Vagina (tissue), 2 donors: ENCODE measurements at regions not wholly inside any gene's neighbourhood (a gene's known extent, or its start where the extent isn't known, plus 50 kb on each side); places are given as distances from the start of the nearest gene placed in this dataset.

Source experiments
- DNase-seq, 2 donors: peaks; one replicate each; pipeline ENCODE4 v3.0.0-alpha.2; 2017; ENCODE audit errors: extremely low spot score in 2 of 2
- H3K27ac ChIP-seq: fragments of 200-600 bp; sonication (generic); one replicate; pipeline ENCODE4 v1.5.1; 2019
- H3K27me3 ChIP-seq: fragments of 200-600 bp; sonication (generic); one replicate; pipeline ENCODE4 v1.5.1; 2019
- H3K36me3 ChIP-seq, 2 donors: fragments of 200-600 bp; sonication (generic); one replicate each; pipeline ENCODE4 v1.5.1; 2017 to 2019
- H3K4me1 ChIP-seq: fragments of 200-600 bp; sonication (generic); one replicate; pipeline ENCODE4 v1.5.1; 2019
- H3K4me3 ChIP-seq, 2 donors: fragments of 200-600 bp; sonication (generic); 1 replicate in 1 of 2; 2 replicates in 1 of 2; pipeline ENCODE4 v1.5.1; 2016 to 2019
- H3K9me3 ChIP-seq: fragments of 200-600 bp; sonication (generic); one replicate; pipeline ENCODE4 v1.5.1; 2019
- CTCF ChIP-seq, 3 experiments: fragments of 450-650 bp in 2 of 3; fragments of 200-600 bp in 1 of 3; sonication (generic) in 1 of 3; IDR thresholded peaks; one replicate each; pipeline ENCODE4 v1.5.1; 2017 to 2019; ENCODE audit warnings: antibody characterized with exemption in 3 of 3, mild to moderate bottlenecking in 2 of 3, moderate library complexity in 2 of 3
- POLR2A ChIP-seq, 2 donors: fragments of 450-650 bp; IDR thresholded peaks; one replicate each; pipeline ENCODE4 v1.6.1; 2017; ENCODE audit warnings: antibody characterized with exemption in 2 of 2, mild to moderate bottlenecking in 2 of 2, moderate library complexity in 2 of 2
- POLR2AphosphoS5 ChIP-seq, 2 donors: sonication (generic); formaldehyde crosslinking; IDR thresholded peaks; one replicate each; pipeline ENCODE4 v1.9.0; 2017; ENCODE audit warnings: antibody characterized with exemption in 2 of 2, mild to moderate bottlenecking in 2 of 2, low read depth in 1 of 2; ENCODE audit not compliant: insufficient read depth in 1 of 2
- intact Hi-C: fragments of 100-400 bp; cut with DNase I; formaldehyde crosslinking; loops from one replicate; pipeline ENCODE4 v1.15.1; 2023

DNA sequence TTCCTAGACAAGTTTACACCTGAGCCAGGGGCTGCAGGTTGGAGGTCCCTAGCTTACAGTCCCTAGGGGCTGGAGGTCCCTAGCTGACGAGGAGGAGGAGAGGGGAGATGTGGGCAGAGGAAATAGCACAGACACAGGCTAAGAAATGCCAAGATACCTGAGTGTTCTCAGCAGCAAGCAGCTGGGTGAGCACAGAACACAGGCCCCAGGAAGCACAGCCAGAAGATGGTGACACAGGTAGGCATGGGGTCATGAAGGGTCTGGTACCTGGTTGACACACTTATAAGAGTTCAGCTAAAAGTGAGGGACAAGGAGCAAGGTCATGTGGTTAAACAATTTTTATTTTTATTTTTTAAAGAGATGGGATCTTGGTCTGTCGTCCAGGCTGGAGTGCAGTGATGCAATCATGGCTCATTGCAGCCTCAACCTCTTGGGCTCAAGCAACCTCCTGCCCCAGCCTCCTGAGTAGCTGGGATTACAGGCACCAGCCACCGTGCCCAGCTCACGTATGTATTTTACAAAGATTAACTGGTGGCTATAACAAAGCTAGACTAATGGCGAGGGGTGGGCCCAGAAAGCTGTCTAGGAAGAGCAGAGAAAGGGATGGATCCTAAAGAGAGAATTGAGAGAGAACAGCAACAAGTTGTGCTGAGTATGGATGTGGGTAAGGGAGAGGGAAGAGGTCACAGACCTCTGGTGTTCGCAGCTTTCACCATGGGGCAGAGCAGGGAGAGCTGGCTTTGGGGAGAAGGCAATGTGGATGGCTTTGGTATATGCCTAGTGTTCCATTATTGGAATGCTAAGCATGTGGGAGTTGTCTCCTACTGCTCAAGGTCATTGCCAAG lies 140.3 kb upstream of the KLF14 start:
- Histone ChIP-seq H3K4me1 (peaks cover 25% of the 10 kb centered on the region), H3K4me3 (no peak overlapping the region), H3K36me3 (peaks cover 0 to 31% of the 10 kb centered on the region in 2 donors), H3K27ac (peak overlapping the region; percentile 36), H3K27me3 (no peaks in the 10 kb centered on the region), H3K9me3 (no peaks in the 10 kb centered on the region)
- no peak for DNase-seq
- TF ChIP-seq CTCF (IDR thresholded peaks at IDR 0.05): no peak
- no peak for TF ChIP-seq POLR2A (IDR thresholded peaks at IDR 0.05)
- no peak for TF ChIP-seq POLR2AphosphoS5 (IDR thresholded peaks at IDR 0.05; ENCODE audit: insufficient read depth in 1 of 2, low read depth in 1 of 2)
- intact Hi-C loops: no loop called here

- Histone ChIP-seq H3K9me3 (no peaks in the 10 kb centered on the region), H3K27me3 (no peaks in the 10 kb centered on the region), H3K36me3 (peaks cover 0 to 26% of the 10 kb centered on the region in 2 donors), H3K27ac (peak overlapping the region; percentile 36), H3K4me1 (peaks cover 25% of the 10 kb centered on the region), H3K4me3 (no peak overlapping the region)
- intact Hi-C loops: no loop called here
- no peak for DNase-seq
- TF ChIP-seq CTCF (IDR thresholded peaks at IDR 0.05) (peak; percentile 43 to 74 (median 49)), POLR2AphosphoS5 (IDR thresholded peaks at IDR 0.05; ENCODE audit: insufficient read depth in 1 of 2, low read depth in 1 of 2) (no peak)
Observed at GRCh38 chr7:130875265-130875741, 141.3 kb upstream of the KLF14 start.

DNA sequence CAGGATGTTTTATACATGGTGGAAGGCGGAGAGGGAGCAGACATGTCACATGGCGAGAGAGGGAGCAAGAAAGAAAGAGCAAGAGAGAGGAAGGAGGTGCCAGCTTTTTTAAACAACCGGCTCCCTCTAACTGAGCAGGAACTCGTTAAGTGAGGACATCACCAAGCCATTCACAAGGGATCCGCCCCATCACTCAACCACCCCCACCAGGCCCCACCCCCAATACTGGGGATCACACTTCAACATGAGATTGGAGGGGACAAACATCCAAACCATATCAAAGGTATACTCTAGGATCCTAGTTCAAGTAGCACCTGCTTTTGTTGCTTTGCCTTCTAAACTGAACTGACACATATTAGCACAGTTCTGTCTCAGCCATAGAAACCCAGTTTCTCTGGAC lies 141.9 kb upstream of the KLF14 start:
- no peak for TF ChIP-seq CTCF (IDR thresholded peaks at IDR 0.05)
- TF ChIP-seq POLR2A (IDR thresholded peaks at IDR 0.05): no peak
- no peak for TF ChIP-seq POLR2AphosphoS5 (IDR thresholded peaks at IDR 0.05; ENCODE audit: insufficient read depth in 1 of 2, low read depth in 1 of 2)
- intact Hi-C loops: no loop called here
- Histone ChIP-seq H3K9me3 (no peaks in the 10 kb centered on the region), H3K4me3 (no peak overlapping the region), H3K36me3 (peaks cover 0 to 22% of the 10 kb centered on the region in 2 donors), H3K27me3 (no peaks in the 10 kb centered on the region), H3K27ac (peak overlapping the region; percentile 3), H3K4me1 (peaks cover 30% of the 10 kb centered on the region)
- DNase-seq: no peak

DNA sequence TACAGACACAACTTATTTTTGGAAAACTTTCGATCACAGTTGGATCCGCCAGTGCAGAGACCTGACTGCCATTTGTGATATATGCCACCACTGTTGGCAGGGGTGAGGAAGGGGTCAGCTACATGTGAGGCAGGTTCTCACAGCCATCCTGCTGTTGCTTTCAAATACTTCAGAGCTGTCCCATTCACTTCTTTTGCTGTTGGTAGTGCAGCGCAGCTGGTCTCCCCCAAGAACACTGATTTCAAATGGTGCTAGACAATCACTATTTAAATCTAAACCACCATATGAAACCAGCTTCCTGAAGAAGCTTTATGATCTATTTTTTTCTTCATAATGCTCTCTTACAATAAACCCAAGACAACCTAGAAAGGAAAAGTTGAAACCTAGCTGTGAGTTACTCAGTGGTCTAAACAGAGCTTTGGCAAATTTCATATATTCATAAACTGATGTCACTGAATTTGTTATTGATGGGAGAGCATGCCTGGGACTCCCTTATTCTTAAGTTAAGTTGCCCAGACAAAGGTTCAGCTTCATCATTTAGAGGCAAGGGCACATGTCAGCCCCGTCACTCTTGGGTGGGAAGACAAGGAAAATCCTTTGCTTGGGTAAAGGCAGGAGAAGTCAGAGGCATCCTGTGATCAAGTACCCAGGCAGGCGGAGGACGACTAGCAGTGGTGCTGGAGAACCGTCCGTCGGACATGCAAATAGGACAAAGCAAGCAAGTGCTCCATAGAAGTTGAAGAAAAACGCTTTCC lies 143.4 kb upstream of the KLF14 start:
- Histone ChIP-seq H3K27me3 (no peaks in the 10 kb centered on the region), H3K9me3 (no peaks in the 10 kb centered on the region), H3K36me3 (peaks cover 0 to 30% of the 10 kb centered on the region in 2 donors), H3K4me3 (no peak overlapping the region), H3K4me1 (peaks cover 45% of the 10 kb centered on the region), H3K27ac (no peak overlapping the region)
- TF ChIP-seq POLR2AphosphoS5 (IDR thresholded peaks at IDR 0.05; ENCODE audit: insufficient read depth in 1 of 2, low read depth in 1 of 2) (no peak), POLR2A (IDR thresholded peaks at IDR 0.05) (no peak), CTCF (IDR thresholded peaks at IDR 0.05) (no peak)
- no peak for DNase-seq
- intact Hi-C loops: no loop called here

DNA sequence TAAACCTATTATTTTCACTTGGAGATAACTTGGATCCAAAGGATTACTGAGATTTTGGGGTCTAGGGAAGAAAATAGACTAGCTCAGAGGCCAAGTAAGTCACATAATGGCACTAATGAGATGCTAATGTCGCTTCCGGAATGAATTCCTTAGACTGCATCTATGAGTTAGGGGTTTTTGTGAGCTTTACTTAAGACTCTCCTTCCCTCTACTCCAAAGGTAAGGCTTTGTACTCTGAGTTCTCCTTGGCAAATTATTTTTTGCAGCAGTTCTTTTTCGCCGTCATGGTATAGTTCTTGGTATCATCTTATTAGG lies 143.9 kb upstream of the KLF14 start:
- Histone ChIP-seq H3K27ac (no peak overlapping the region), H3K4me3 (no peak overlapping the region), H3K9me3 (no peaks in the 10 kb centered on the region), H3K27me3 (no peaks in the 10 kb centered on the region), H3K4me1 (peaks cover 50% of the 10 kb centered on the region), H3K36me3 (peaks cover 0 to 30% of the 10 kb centered on the region in 2 donors)
- TF ChIP-seq CTCF (IDR thresholded peaks at IDR 0.05) (no peak), POLR2A (IDR thresholded peaks at IDR 0.05) (no peak), POLR2AphosphoS5 (IDR thresholded peaks at IDR 0.05; ENCODE audit: insufficient read depth in 1 of 2, low read depth in 1 of 2) (no peak)
- intact Hi-C loops: no loop called here
- DNase-seq: no peak
